ENCODE measurements at regions not wholly inside any gene's neighbourhood (a gene's known extent, or its start where the extent isn't known, plus 50 kb on each side); places are given as distances from the start of the nearest gene placed in this dataset.
"Not testable (repeated sequence)": the region's sequence is repeated elsewhere in the genome, so short reads cannot be mapped to it uniquely, and the experiment has no call there.

DNA sequence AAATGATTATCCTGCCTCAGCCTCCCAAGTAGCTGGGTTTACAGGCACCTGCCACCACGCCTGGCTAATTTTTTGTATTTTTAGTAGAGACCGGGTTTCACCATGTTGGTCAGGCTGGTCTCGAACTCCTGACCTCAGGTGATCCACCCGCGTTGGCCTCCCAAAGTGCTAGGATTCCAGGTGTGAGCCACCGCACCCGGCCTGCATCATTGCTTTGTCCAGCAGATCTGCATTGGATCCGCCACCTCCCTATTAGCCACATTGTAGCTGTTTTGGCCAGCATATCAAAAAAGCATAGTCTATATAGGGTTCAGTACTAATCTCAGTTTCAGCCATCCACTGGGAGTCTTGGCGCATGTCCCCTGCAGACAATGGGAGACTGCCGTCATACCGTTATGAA lies 194.6 kb upstream of the SHH start:
- not testable (repeated sequence) for DNase-seq (ENCODE audit: low read depth)

DNA sequence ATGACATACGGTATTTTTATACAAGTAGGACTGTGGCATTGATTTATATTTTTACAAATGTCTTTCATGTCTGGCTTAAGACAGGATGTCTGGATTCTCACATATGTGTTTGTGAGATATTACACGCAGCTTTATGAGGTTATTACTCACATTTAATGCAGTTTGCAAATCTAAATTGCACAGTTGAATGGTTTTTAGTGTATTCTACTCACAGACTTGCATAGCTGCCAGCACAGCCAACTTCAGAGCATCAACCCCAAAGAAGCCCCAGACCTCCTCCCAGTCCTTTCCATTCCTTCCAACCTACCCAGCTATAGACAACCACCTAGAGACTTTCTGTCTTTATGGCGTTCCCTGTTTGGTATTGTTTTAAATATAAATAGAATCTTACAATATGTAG lies 193.8 kb upstream of the SHH start:
- DNase-seq (ENCODE audit: low read depth), result no peak

DNA sequence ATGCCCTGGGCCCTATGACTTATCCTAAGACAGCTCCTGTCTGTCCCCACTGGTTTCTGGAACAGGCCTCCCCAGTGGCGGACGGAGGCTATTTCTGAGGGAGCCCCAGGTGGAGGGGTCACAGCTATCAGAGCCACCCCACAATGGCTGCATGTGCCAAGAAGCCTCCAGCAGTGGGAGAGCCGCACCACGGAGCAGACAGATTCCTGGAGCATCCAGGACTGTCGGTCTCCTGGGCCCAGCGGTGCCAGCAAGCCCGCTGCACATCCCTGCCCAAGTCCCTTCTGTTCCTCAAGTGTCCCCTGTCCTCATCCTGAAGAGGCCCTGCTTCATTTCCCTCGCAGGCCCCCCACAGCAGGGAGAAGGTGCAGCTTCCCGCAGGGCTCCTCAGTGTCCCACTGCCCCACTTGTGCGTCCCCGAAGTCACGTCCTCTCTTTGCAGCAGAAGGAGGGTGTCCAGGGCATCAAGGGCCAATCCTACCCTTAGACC lies 193.0 kb upstream of the SHH start:
- no peak for DNase-seq (ENCODE audit: low read depth)

DNA sequence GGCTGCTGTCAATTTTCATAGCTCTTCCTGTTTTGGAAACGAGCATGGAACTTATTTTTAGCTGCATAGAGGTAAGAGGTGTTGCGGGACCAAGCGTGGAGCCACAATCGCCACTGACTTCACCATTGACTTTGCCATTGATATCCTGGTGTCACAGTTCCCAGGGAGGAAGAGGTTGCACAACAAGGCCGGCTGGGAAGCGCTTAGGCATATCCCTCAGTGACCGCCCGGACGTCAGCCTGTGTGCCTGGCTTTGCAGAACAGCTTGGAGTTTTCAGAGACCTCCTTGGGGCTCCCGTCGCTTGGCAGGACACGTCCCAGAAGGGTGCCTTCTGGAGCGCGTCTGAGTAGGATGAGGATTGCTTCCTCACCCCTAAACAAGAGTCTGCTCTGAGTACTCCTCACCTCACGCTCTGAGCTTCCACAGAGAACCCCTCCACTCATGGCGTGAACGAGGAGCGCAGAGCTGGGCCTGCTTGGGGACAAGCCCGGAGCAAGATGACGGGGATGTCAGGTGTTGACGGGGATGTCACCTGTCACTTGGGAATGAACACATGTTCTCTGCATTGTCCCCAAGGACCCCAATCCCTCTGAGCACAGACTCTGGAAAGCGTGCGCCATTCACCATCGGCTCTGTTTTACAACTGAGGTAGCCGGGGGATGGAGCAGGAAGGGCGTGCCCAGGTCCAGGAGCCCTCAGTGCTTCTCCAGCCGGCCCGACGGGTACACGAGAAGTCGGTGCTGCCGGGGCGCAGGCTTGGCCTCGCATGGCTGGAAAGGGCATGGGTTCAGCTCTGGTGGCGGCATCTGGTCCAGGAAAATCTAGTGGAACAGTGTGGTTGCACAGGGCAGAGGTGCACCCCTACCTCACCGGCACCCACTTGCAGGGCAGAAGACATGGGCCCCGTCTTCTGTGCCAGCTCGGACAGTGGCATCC lies 192.3 kb upstream of the SHH start:
- DNase-seq (ENCODE audit: low read depth), result no peak

DNA sequence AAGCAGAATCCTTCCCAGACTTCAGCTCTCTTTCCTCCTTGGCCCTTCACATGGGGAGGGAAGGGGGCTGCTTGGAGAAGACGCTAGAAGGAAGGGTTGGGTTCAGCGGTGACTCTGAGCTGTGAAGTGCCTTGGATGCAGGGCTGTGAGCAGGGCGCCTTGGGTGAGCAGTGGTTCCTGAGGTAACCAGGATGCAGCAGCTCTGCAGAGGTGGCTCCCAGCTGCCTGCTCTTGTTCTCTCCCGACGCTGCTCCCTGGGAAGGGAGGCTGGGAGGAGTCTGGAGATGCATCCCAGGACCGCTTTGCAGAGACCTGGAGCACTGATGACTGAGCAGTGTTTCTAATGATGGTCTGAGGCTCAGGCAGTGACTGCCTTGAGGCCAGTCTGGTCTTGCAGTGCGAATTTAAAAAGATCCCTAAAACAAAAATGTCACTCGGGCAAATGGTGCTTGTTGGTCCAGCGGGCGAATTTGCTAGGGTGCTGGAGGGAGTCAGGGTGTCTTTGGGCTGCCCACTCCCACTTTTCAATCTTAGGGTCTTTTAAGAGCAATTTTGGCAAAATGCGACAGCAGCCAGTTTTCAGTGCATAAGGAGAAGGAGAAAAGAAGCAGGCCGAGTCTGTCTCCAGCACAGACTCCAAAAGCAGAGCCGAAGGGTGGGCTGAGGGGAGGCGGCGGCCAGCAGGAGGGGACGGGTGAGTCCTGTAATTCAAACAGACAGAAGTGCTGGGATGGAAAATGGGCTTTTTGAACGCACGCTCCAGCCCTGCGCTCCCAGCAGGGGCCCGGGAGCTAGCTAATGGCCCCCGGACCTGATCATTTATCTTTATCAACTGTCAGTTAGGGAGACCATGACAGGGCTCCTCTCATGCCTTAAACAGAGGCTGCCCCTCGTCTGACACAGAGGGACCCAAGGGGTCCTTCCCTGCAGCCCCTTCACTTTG lies 191.2 kb upstream of the SHH start:
- no peak for DNase-seq (ENCODE audit: low read depth)

DNA sequence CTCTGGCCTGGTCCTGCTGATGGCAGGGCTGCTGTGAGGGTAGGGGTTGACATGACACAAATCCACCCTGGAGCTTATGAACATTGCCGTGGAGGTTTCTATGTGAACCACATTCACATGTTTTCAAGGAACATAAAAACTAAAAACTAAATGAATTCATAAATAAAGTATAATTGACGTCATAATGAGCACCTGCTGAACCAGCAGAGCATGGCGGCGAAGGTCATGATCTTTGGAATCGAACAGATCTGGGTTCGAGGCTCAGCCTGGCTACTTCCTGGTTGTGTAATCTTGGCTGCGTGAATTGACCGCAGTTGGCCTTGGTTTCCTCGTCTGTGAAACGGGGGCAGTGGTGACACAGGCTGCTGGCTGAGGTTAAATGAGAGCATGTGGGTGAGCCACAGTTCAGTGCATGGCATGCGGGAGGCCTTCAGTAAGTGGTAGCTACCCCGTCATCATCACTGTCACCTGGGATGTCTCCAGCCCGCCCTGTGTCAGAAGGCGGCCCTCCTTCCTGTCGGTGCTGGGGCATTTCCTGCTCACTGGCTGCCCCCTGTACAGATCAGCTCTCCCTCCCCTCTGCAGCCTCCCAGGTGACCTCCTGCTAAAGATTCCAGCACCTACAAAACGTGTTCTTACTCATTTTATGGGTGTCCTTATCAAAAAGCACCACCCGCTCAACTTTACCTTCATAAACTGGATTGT lies 190.3 kb upstream of the SHH start:
- DNase-seq (ENCODE audit: low read depth), result no peak

DNA sequence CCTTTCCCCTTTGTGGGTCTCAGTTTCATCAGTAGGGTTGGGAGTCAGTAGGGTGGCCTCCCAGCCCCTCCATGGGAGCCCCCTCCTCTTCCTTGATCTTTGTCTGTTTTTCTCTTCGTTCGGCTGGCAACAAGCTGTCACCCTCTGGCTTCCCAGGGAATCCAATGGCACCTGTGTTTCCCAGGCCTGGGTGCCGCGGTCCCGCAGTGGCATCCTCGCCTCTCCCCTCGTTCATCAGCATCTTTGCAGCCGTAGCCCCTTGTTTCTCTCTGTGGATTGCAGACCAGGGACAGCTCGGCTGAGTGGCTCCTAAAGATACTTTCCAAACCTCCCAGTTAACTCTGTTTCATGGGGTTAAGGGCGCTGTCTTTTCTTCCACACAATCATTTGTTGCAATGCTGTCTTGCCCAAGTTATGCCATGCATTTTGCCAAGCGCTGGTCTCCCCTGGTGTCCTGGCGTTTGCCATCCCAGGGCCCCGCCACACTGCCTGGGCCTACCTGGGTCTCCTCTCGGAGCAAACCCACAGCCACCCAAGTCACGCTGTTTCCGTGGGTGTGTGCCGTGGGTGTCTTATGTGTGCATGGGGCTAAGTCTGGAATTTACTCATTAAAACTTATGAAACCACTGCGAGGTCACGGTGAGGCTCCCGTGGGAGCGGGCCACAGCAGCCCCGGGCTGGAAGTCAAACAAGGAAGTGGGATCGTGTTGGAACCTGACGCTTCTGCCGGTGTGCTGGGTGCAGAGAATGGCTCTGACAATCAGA lies 189.4 kb upstream of the SHH start:
- DNase-seq (ENCODE audit: low read depth), result no peak

DNA sequence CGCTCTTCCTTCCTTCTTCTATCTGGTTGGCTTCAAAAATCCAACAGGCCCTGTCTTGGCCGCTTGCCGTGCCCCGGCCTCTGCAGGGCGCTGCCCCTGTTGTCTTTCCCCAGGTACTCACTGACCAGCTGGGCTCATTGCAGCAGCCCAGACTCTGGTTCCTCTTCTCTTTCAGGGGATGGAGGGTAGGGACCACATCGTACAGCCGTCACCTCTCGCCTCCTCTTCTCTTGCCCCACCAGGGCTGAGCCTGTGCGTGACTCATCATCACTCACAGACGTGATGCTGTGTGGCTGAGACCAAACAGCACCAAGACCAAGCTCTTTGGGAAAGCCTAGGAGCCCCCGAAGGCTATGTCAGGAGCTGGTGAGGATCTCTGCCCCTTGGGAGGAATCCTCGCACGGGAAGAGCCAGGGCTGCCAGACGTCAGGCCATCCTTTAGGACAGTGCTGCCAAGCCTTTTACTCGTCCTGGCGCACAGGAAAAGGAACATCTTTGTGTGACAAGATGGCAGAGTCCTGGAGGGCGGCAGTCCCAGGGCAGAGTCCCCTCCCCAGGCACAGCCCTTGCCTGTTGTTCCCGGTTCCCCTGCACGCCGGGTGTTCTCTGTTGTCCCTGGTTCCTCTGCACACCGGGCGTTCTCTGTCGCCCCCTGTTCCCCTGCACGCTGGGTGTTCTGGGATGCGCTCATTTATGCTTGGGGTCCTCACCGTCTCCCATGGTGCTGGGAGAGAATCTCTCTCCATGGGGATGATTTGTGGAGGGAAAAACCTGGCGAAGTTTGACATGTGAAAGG lies 188.5 kb upstream of the SHH start:
- DNase-seq (ENCODE audit: low read depth), result no peak

DNA sequence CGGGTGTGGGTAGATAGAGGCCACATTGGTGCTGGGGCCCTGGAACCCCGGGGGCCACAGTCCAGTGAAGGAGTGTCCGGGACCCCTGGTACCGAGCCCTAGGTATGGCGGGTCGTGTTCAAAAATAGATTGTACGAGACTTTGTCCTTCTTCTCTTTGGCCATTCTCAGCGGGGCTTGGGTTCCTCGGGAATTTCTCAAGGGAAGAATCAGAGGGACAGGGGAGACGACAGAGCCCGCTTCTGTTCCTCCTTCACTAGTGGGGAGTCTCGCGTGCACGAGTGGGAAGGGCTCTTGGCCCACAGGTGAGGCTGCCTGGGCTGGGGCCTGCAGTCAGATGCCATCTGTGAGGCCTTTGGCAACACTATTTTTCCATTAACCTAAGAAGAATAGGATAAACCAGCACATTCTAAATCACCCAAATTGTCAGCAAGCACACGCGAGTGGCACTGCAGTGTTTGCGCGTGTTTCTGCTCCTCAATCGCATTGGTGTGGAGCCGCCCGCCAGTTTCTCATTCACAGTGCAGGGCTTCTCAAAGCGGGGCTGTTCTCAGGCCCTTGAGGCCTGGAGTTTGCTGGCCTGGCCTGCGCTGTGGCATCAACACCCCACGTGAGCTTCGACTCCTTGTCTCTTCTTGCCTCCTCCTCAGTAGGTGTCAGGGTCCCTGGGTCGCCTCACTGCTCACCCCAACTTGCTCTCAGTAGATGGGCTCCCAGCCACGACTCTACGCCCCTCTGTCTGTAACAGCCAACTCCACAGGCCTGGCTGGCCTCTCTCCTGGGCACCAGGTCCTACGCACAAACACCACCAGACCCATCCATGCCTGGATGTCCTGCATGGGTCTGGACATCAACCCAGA lies 187.6 kb upstream of the SHH start:
- DNase-seq (ENCODE audit: low read depth), result no peak

DNA sequence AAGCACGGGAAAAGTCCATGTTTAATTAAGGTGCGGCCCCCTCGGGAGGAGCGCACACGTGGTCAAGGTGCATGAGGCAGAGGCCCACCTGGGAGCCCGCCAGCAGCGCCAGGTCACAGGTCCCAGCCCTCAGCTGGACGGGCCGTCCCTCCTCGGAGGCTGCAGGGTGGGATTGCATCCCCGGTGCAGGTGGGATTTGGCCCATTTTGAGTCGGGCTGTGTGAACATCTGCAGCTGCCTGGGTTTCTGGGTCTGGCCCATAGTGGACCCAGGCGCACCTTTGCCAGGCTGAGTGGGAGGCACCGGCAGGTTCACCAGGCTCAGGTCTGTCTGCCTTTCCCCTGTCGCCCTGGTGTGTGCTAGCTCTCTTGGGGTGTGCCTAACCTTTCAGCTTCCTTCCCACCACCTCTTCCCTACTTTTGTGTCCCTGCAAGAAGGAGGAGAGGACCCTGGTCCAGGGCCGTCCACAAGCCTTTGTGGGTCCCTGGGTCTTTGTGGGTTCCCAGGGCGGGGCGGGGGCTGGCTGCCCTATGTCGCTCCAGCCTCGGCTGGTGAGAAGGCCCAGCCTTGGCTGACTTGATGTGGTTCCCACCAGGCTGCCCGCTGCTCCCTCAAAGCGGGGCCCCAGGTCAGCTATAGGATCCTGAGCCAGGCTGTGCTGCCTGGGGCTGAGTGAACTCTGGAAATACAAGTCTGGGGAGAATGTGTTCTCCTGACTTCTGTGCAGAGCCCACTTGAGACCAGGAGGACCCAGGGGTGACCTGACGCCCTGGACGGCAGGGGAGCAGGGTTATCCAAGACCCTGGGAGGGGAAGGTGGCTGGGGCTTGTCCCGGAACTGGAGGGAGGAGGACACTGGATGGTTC lies 186.7 kb upstream of the SHH start:
- no peak for DNase-seq (ENCODE audit: low read depth)

DNA sequence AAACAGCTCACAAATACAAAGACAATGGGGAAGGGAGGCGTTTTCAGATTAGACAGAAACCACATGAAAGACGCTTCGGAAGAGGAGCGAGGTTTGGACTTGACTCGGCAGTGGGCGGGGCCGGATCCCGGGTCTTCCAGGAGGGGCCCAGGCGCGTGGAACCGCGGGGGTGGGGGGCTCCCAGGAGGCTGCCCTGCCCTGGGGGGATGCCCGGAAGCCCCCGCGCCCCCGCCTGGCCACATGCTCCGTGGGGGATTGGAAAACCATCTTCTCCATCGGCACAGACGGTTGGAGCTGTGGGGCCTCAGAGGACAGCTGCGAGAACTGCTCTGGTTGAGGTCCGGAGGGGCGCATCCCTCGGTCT lies 186.0 kb upstream of the SHH start:
- DNase-seq (ENCODE audit: low read depth), result no peak

DNA sequence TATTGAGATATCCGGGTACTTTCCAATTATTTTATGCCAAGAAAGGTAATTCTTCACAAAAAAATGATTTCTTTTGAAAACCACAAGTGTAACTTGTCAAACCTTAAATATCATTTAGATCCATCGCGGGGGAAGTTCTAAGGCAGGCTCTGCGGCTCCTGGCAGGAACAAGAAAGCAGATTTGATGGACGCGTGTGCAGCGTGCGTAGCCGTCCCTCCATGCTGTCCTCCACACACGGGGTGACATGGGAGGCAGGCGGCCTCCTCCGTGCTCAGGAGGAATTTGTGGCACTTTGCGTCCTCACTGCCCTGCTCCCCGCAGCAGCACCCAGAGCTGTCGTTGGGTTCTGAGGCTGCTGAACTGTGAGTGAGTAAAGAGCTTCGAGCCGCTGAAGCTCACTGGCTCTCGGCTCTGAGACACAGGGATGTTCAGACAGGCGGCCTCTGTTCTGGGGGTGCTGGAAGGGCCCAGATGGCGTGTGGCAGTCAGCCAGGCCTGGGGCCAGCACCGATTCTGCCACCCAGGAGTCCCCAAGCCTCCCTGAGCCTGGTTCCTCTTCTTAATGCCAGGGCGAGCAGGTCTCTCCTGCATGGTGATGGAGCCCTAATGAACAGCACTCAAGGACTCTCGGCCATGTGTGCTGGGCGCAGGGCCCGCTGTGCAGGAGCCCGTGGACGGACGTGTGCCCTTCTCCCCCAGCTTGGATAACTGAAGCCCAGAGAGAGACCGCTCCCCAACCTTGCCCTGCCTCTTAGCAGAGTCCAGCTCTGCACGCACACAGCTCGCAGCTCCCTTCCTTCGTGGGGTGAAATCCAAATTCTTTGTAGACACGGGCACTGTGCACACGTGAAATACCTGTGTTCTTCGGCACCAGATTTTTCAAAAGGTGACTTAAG lies 185.4 kb upstream of the SHH start:
- no peak for DNase-seq (ENCODE audit: low read depth)

DNA sequence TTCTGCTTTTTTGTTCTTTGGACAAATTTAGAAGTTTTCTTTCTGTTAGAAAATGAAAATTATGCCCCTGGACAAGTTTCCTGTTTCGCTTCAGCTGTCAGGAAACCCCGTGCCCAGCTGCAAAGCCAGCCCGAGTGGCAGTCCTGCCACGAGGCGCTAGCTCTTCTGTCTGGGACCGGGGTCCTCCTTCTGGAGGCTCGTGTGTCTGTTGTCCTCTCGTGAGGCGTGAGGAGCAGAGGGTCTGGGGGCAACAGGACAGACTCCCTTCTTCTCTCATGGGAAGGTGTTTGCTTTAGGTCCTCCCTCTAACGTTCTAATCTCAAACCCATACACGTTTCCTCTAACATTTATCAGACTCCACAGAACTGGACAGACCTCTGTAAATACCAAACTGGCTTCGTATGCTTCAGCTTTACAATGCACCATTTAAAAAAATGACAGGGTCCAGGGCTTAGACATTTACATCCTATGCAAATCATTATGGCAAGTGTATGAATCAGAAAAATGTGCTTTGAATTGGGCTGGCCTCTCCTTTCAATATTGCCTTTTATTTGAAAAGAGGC lies 184.5 kb upstream of the SHH start:
- DNase-seq (ENCODE audit: low read depth), result no peak

DNA sequence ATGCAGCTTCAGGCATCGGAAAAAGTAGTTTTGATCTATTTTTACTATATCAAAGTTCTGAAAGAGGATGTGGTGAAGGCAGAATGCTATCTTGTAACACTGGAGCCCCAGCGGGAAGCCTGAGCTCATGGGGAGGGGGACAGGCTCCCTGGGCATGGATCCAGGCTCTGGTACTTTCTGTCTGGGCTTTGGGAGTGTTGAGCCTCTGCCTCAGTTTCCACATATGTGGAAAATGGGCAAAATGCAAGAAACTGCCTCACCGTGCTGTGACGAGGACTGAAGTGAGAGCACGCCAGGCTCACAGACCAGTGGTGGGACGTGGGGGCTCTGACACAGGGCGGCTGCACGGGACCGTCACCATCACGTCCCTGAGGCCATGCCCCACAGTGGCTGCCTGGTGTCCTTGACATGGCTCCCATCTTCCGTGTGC lies 182.9 kb upstream of the SHH start:
- DNase-seq (ENCODE audit: low read depth), result no peak

DNA sequence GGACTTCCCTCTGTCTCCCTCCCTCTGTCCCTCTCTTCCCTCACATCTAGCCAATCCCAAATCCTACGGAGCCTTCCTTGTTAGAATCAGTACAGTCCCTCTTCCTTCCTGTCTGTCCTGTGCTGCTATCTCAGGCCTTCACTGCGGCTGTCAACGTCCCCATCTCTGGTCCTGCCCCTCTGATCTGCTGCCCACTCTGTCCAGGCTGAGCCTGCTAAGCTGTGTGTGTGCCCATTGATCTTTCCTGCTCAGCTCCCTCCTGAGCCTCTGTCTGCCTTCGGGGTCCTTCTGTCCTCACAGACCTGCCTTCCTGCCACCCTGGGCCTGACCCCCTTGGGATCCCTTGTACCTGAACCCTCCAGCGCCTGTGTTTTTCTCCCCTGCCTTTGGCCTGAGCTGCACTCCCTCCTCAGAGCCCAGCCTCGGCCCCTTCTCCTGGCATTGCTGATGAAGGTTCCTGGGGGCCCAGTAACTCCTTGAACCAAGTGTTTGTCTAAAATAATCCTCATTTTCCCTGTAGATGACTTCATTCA lies 182.1 kb upstream of the SHH start:
- no peak for DNase-seq (ENCODE audit: low read depth)

DNA sequence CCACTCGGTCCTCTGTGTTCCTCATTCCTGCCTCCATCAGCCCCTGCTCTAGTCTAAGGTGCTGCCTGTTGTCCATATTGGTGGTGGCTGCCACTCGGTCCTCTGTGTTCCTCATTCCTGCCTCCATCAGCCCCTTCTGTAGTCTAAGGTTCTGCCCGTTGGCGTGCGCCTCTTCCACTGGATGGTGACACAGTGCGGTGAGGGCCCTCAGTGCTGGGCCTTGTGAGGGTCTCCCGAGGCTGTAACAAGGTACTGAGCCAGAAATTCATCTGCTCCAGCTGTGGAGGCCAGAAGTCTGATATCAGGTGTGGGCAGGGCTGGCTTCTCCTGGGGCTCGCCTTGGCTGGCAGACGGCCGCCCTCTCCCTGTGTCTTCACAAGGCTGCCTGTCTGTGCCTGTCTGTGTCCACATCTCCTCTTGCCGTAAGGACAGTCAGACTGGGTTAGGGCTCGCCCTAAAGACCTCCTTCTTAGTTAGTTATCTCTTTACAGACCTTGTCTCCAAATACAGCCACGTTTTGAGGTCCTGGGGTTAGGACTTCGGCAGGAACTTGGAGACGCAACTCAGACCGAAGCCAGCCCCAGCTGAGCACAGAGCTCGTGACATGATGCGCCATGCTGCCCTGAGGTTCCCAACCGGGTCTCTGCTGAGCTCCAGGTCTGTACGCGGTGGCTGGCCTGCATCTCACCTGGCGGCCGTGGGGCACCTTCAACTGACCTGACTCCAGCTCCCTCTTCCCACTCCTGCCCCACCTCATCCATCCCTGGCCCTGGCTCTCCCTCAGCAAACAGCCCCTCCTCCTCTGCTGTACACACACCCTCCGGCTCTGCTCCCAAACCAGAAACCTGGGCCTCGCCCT lies 181.4 kb upstream of the SHH start:
- DNase-seq (ENCODE audit: low read depth), result no peak
